ENCODE measurements at regions not wholly inside any gene's neighbourhood (a gene's known extent, or its start where the extent isn't known, plus 50 kb on each side); places are given as distances from the start of the nearest gene placed in this dataset.

DNA sequence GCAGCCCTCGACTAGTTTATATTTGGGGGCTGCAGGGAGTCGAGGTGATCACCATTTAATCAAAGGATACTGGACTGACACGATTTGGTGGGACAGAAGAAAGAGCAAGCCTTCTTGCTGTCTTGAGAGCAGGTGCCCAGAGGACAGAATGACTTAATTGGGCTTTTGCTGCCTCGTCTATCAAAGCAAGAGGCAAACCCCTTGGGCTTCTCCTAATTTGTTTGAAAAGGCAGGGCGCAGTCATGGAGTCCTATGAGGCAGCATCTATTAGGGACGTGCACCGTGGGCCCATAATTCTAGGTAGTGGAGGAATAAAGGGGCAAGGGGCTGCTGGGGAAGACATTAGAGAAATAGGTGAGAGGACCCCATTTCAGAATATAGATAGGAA, 1411.3 kb downstream of the TBC1D22A start:
- TF ChIP-seq POLR2A (IDR thresholded peaks at IDR 0.05; ENCODE audit: low read depth, low read length) (no peak), MXI1 (IDR thresholded peaks at IDR 0.05; ENCODE audit: borderline replicate concordance, low read depth, low read length) (no peak), SMC3 (IDR thresholded peaks at IDR 0.05; ENCODE audit: low read depth, low read length) (no peak), CEBPB (IDR thresholded peaks at IDR 0.05; ENCODE audit: low read depth, low read length) (no peak), RAD21 (IDR thresholded peaks at IDR 0.05; ENCODE audit: low read length) (no peak), CHD1 (IDR thresholded peaks at IDR 0.05; ENCODE audit: low read depth, low read length) (no peak), MAFK (IDR thresholded peaks at IDR 0.05; ENCODE audit: low read depth, low read length) (no peak)
- TF ChIP-seq, protein P1, sequence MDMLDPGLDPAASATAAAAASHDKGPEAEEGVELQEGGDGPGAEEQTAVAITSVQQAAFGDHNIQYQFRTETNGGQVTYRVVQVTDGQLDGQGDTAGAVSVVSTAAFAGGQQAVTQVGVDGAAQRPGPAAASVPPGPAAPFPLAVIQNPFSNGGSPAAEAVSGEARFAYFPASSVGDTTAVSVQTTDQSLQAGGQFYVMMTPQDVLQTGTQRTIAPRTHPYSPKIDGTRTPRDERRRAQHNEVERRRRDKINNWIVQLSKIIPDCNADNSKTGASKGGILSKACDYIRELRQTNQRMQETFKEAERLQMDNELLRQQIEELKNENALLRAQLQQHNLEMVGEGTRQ (IDR thresholded peaks at IDR 0.05; ENCODE audit: low read depth, low read length): no peak
- TF ChIP-seq, protein P2, sequence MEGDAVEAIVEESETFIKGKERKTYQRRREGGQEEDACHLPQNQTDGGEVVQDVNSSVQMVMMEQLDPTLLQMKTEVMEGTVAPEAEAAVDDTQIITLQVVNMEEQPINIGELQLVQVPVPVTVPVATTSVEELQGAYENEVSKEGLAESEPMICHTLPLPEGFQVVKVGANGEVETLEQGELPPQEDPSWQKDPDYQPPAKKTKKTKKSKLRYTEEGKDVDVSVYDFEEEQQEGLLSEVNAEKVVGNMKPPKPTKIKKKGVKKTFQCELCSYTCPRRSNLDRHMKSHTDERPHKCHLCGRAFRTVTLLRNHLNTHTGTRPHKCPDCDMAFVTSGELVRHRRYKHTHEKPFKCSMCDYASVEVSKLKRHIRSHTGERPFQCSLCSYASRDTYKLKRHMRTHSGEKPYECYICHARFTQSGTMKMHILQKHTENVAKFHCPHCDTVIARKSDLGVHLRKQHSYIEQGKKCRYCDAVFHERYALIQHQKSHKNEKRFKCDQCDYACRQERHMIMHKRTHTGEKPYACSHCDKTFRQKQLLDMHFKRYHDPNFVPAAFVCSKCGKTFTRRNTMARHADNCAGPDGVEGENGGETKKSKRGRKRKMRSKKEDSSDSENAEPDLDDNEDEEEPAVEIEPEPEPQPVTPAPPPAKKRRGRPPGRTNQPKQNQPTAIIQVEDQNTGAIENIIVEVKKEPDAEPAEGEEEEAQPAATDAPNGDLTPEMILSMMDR (conservative IDR thresholded peaks at IDR 0.05; ENCODE audit: low read depth, low read length): no peak
- TF ChIP-seq, protein P3, sequence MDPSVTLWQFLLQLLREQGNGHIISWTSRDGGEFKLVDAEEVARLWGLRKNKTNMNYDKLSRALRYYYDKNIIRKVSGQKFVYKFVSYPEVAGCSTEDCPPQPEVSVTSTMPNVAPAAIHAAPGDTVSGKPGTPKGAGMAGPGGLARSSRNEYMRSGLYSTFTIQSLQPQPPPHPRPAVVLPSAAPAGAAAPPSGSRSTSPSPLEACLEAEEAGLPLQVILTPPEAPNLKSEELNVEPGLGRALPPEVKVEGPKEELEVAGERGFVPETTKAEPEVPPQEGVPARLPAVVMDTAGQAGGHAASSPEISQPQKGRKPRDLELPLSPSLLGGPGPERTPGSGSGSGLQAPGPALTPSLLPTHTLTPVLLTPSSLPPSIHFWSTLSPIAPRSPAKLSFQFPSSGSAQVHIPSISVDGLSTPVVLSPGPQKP (IDR thresholded peaks at IDR 0.05; ENCODE audit: borderline replicate concordance, low read depth, low read length): no peak

Data from IMR-90 (cell line).